GM12874 (cell line): ENCODE measurements at regions not wholly inside any gene's neighbourhood (a gene's known extent, or its start where the extent isn't known, plus 50 kb on each side); places are given as distances from the start of the nearest gene placed in this dataset.

Experiments used
- CTCF ChIP-seq: IDR thresholded peaks from 2 replicates; pipeline ENCODE4 v1.5.1; 2011; ENCODE audit warnings: low read depth, mild to moderate bottlenecking, control low read depth, low read length, moderate library complexity; ENCODE audit not compliant: insufficient read depth

GRCh38 chr4:15320121-15320678, 107.6 kb upstream of the C1QTNF7 start:
- no peak for TF ChIP-seq CTCF

- no peak for TF ChIP-seq CTCF
Measured at GRCh38 chr4:15322006-15322405, 105.8 kb upstream of the C1QTNF7 start.

GRCh38 chr4:15325987-15326386, 101.8 kb upstream of the C1QTNF7 start:
- TF ChIP-seq CTCF: no peak

GRCh38 chr4:15327311-15328298, 100.2 kb upstream of the C1QTNF7 start:
- TF ChIP-seq CTCF: no peak

GRCh38 chr4:15331930-15332329, 95.9 kb upstream of the C1QTNF7 start:
- TF ChIP-seq CTCF: no peak

- no peak for TF ChIP-seq CTCF
Measured at GRCh38 chr4:15332377-15332776, 95.5 kb upstream of the C1QTNF7 start.

GRCh38 chr4:15333692-15334633, 93.9 kb upstream of the C1QTNF7 start:
- no peak for TF ChIP-seq CTCF
